Body of pancreas (tissue), 4 donors: ENCODE measurements at regions not wholly inside any gene's neighbourhood (a gene's known extent, or its start where the extent isn't known, plus 50 kb on each side); places are given as distances from the start of the nearest gene placed in this dataset.

ENCODE experiments used
- ATAC-seq: fragments of 150-250 bp; one replicate; pipeline ENCODE4 v1.9.1; 2016
- DNase-seq, 4 donors: peaks; one replicate each; pipeline ENCODE4 v3.0.0-alpha.2; 2019
- H3K27ac ChIP-seq, 4 donors: fragments of 200-600 bp; sonication (generic); 1 replicate in 3 of 4; 2 replicates in 1 of 4; pipeline versions ENCODE4 v1.5.1 to v1.6.1; 2016 to 2019; ENCODE audit warnings: mild to moderate bottlenecking in 1 of 4, mixed read lengths in 1 of 4, moderate library complexity in 1 of 4
- H3K27me3 ChIP-seq, 2 donors: fragments of 200-600 bp; sonication (generic); one replicate each; pipeline ENCODE4 v1.6.0; 2016; ENCODE audit warnings: mild to moderate bottlenecking in 1 of 2
- H3K36me3 ChIP-seq, 2 donors: fragments of 200-600 bp; sonication (generic); replicated peaks in 1 of 2; 2 replicates each; pipeline ENCODE4 v1.5.1; 2016; ENCODE audit warnings: low read depth in 2 of 2; ENCODE audit not compliant: insufficient read depth in 1 of 2
- H3K4me1 ChIP-seq: fragments of 200-600 bp; sonication (generic); one replicate; pipeline ENCODE4 v1.6.0; 2016
- H3K4me3 ChIP-seq, 2 donors: fragments of 200-600 bp; sonication (generic); 1 replicate in 1 of 2; 2 replicates in 1 of 2; pipeline ENCODE4 v1.5.1; 2016 to 2019
- H3K9me3 ChIP-seq, 3 donors: fragments of 200-600 bp; sonication (generic); 1 replicate in 2 of 3; 2 replicates in 1 of 3; pipeline ENCODE4 v1.5.1; 2016
- CTCF ChIP-seq, 7 experiments: fragments of 450-650 bp in 4 of 7; fragments of 200-600 bp in 3 of 7; sonication (generic) in 3 of 7; IDR thresholded peaks; one replicate each; pipeline ENCODE4 v1.5.1; 2016 to 2019; ENCODE audit warnings: antibody characterized with exemption in 7 of 7
- POLR2A ChIP-seq, 3 donors: fragments of 450-650 bp; IDR thresholded peaks; one replicate each; pipeline ENCODE4 v1.6.1; 2016; ENCODE audit warnings: antibody characterized with exemption in 3 of 3, mild to moderate bottlenecking in 2 of 3
- WGBS, 2 donors: methylation state at CpG; one replicate each; pipeline ENCODE4 v1.1.5; 2017; 5-methylcytosine and 5-hydroxymethylcytosine counted together
- intact Hi-C: fragments of 100-400 bp; cut with DNase I; formaldehyde crosslinking; loops from one replicate; pipeline ENCODE4 v1.15.1; 2023

DNA sequence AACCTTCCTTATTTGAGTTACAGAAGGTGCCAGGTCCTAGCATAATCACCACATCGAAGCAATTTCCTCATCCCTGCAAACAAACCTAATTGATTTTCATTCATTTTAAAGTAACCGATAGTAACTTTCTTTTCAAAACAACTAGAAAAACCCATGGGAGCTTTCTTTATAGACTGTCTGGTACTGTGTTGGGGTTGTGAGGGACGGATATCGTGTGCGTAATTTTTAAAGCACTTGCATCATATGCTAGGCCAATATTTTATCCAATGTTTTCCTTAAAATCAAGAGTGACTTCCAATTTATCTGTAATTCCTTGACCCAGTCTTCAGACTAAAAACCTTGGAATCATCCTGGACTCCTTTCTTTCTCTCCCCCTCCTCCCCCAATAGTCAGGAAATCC lies 271.5 kb upstream of the SESN3 start:
- TF ChIP-seq CTCF (IDR thresholded peaks at IDR 0.05) (no peak), POLR2A (IDR thresholded peaks at IDR 0.05) (no peak)
- Histone ChIP-seq H3K4me3 (no peak overlapping the region), H3K27me3 (no peaks in the 10 kb centered on the region), H3K36me3 (no peaks in the 10 kb centered on the region), H3K4me1 (no peaks in the 10 kb centered on the region), H3K27ac (no peak overlapping the region), H3K9me3 (no peaks in the 10 kb centered on the region)
- intact Hi-C loops = no loop called here
- no peak for DNase-seq
- ATAC-seq = no peak
- 69 to 75% methylated on average over 5 of the region's 5 CpGs for WGBS, 2 donors

GRCh38 chr11:95501761-95502266 lies 270.8 kb upstream of the SESN3 start:
- Histone ChIP-seq H3K9me3 (no peaks in the 10 kb centered on the region), H3K27me3 (no peaks in the 10 kb centered on the region), H3K27ac (no peak overlapping the region), H3K4me3 (no peak overlapping the region), H3K4me1 (no peaks in the 10 kb centered on the region), H3K36me3 (no peaks in the 10 kb centered on the region)
- TF ChIP-seq POLR2A (IDR thresholded peaks at IDR 0.05) = no peak
- TF ChIP-seq CTCF (IDR thresholded peaks at IDR 0.05) = no peak
- intact Hi-C loops = no loop called here
- no peak for DNase-seq
- WGBS, 2 donors = 55% methylated on average over 2 of the region's 2 CpGs; no CpG with 5 or more reads in 1 of the 2 donors
- no peak for ATAC-seq

DNA sequence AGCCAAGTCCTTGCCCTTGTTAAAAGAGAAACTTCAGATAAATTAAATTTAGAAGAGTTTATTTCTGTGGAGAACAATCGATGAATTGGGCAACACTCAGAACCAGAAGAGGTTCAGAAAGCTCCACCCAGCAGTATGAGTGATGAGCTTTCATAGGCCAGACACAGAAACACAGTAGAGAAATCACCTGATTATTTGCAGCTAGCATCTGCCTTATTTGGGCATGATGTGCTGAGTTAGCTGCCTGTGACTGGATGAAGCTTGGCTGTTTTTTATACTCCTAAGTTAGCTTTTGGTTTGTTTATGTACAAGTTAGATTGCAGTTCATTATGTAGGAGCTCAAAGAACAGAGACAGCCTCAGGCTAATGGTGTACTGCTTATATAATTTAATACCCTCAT lies 269.5 kb upstream of the SESN3 start:
- ATAC-seq = no peak
- TF ChIP-seq POLR2A (IDR thresholded peaks at IDR 0.05) = no peak
- no peak for TF ChIP-seq CTCF (IDR thresholded peaks at IDR 0.05)

GRCh38 chr11:95499516-95500135 lies 268.6 kb upstream of the SESN3 start:
- TF ChIP-seq POLR2A (IDR thresholded peaks at IDR 0.05) (no peak), CTCF (IDR thresholded peaks at IDR 0.05) (no peak)
- intact Hi-C loops = no loop called here
- H3K36me3 ChIP-seq = no peaks in the 10 kb centered on the region
- H3K4me1 ChIP-seq = no peaks in the 10 kb centered on the region
- DNase-seq (no peak), ATAC-seq (no peak)
- no peak overlapping the region for H3K4me3 ChIP-seq
- no peaks in the 10 kb centered on the region for H3K9me3 ChIP-seq
- no peak overlapping the region for H3K27ac ChIP-seq
- no peaks in the 10 kb centered on the region for H3K27me3 ChIP-seq

More for the DNA sequence above, 269.5 kb upstream of the SESN3 start:
- 59 to 71% methylated on average over 1 of the region's 1 CpG for WGBS, 2 donors
- Histone ChIP-seq H3K36me3 (no peaks in the 10 kb centered on the region), H3K27ac (no peak overlapping the region), H3K27me3 (no peaks in the 10 kb centered on the region), H3K4me3 (no peak overlapping the region), H3K9me3 (no peaks in the 10 kb centered on the region), H3K4me1 (no peaks in the 10 kb centered on the region)
- intact Hi-C loops = no loop called here
- no peak for DNase-seq
